Hematopoietic multipotent progenitor cell treated with erythropoietin and hydrocortisone succinate and interleukin-3 and kit ligand, for 4 days (in vitro differentiated cells): ENCODE measurements at regions not wholly inside any gene's neighbourhood (a gene's known extent, or its start where the extent isn't known, plus 50 kb on each side); places are given as distances from the start of the nearest gene placed in this dataset.
A peak's percentile ranks its signal among the peaks of the same experiment; 100 is the strongest.

Source experiments
- DNase-seq: peaks from one replicate; pipeline ENCODE4 v3.0.0-alpha.2; 2015

DNA sequence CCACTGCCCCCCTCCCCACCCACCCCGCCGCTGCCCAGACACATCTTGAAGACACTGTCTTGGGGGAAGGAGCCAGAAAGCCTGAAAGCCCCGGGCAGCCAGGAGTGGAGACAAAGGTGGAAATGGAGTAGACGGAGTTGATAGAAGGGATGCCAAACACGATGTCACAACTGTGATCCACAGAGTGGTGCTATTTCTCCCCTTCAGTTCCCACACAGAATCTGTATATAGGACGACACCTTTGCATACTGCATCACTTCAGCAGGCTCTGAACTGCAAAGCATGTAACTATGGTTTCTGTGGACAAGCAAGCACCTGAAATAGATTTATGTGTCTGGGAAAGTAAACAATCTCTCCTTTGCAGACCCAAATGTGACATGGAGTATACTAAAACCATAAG is 56.4 kb upstream of the F13A1 start:
- DNase-seq: no peak

DNA sequence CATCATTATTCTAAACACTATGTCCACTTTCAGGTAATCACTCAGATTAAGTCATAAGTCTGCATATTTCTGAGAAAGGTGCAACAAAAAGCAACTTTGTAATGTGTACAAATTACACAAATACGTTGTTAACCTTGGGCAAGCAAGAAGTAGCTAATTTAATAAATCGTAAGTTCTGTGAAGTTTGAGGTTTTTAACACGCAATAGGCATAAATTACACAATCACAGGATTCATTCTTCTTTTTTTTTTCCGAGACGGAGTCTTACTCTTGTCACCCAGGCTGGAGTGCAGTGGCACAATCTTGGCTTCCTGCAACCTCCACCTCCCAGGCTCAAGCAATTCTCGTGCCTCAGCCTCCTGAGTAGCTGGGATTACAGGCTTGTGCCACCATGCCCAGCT is 57.2 kb upstream of the F13A1 start:
- no peak for DNase-seq

DNA sequence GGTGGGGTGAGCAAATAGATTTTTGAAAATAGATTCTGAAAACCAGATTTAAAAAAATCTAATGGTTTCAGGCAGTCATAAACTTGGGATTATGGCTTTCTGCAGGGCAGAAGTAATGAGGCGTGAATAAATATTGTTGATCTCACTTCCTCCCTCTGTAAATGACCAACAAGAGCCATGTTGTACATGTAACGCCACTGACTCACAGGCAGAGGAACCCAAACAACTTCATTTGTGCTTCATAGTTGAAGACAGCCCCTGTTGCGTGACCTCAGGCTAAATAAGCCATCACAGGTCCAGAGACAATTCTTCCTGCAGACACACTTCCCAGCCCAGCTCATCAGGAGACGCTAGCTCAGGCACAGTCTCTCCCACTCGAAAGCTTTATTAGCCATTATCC is 59.1 kb upstream of the F13A1 start:
- DNase-seq: no peak

DNA sequence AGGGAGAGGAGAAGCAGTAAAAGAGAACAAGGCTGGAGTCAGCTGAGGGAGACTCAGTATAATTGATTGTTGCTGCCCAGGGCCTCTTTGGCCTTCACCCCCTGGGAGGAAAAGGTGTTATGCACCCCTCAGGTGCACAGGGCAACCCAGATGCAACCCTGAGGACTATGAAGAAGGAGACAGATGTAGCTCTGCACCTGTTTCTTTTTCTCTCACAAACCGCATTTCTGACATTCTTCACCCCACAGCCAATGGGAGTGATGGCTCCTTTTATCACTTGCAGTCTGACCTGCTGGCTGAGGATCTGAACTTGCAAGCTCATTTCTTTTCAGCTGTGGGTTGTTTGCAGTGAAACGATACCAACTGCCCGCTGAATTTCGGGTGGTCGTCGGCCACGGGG is 64.1 kb upstream of the F13A1 start:
- no peak for DNase-seq

DNA sequence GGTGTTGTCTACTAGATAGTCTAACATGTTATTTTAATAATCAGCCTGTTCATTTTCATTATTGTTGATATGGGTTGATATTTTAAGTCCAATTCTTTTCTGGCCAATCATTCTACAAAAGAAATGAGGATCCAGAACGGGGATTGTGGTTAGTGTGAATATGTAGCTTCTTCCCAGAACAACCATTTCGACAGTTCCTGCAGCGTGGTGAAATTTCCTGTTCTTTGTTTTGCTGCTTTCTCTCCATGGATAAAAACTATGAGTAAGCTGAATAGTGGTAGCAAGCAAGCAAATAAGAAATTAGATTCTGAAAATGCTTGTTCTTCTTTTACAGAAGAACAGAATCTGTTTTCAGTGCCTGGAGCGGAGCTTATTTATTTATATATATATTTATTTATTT is 65.5 kb upstream of the F13A1 start:
- peak; percentile 69 for DNase-seq

DNA sequence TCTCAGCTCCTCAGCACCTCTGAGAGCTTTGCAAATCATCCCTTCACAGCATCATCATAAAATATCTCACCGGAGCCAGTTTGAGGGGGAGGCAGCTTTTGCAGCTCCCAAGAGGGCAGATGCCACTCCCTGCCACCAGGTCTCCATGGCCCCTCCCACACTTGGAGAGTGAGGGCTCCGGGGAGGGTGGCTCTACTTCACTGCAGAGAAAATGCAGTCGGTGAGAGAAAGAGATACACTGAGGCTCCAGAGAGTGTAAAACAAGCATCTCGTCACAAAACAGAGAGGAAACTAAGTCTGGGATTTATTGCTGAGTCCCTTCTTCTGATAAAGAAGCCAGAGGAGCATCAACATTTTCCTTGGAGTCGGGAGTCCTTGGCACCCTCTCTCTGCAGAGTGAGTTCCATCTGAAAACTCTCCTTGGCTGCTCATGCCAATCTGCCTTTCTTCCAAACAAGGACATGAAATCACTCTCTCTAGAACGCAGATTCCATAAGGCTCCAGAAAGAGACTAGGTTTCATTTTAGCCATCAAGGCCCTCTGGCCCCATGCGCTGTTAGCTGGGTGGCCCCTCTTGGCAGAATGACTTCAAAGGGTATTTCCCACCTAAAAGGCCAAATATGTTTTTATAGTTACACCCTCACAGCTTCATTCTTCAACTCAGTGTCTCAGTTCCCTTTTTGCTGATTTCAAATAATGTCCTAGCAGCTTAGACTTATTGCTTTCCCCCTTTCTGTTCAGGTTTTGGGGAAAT is 70.6 kb upstream of the F13A1 start:
- DNase-seq: no peak

DNA sequence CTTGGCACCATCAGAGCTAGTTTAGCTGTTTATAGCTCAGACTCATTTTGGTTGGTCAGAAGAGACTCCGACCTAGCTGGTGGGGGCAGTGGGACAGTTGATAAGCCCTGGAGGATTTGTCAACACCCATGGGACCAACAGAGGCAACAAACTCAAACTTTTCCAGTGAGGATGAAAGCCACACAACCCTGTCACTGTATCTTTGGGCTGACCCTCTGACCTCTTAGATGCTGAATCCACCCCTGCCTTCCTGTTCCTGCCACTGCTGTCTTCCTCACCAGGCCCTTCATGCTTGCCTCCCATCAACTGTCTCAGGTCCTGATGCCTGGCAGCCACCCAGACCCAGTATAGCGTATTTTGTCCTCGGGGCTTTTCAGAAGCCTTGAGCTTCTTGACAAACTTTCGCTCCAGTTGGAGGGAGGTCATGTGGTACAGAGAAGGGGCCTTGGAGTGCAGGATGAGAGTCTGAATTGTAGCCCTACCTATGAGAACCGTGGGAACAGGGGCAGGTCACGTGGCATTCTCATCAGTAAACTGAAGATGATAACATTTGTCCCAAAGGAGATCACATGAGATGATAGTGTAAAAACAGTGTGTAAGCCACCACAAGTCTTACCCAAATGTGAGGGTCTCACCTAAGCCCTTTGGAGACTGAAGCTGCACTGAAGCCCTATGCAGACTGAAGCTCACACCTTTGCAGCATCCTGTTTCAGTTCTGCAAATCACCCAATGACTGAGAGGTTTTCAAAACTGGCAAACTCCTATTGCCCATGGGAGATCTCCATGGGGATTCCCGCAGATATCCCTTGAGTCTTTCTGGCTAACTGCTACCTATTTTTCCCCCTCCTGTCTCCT is 72.0 kb upstream of the F13A1 start:
- no peak for DNase-seq

DNA sequence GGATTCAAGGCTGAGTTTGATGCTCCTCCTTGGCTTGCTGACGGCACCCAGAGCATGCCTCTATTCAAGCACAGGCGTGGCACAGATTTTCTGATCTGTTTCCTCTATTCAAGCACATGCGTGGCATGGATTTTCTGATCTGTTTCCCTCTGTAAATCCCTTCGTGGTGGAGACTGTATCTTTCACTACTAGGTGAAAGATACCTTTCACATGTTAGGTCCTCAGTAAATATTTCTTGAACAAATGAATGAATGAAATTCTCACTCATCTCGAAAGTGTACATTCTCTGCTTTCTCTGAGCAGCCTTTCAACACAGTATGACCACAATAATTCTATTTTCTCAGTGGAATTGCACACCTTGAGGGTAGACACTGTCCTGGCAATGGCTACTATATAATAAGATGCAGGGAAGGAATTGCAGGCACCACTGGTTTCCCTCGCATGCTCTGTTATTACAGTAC is 72.6 kb upstream of the F13A1 start:
- no peak for DNase-seq

DNA sequence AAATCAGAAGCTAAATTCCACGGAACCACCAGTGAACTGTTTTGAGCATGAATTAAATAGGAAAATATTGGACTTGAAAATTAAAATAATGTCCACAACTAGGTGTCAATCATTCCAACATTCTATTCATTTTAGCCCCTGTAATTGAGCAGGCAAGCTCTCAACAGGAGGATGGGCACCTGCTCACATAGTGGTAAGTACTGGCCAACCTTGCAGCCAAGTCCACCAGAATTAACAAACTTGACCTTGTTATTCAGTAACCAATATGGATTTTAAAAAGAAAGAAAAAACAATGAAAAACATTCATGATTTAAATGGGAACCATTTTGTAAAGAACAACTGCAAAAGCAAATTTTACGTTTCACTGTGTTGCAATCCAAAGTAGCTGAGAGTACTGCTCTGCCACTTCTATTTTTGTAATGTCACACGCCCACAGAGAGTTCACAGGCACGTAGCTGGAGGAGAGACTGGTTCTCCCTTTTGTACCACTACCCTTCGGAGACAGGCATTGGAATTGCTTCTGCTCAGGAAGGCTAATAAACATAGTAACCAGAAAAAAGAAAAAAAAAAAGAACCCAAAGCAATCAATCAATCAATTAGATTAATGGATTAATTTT is 75.2 kb upstream of the F13A1 start:
- peak; percentile 55 for DNase-seq

DNA sequence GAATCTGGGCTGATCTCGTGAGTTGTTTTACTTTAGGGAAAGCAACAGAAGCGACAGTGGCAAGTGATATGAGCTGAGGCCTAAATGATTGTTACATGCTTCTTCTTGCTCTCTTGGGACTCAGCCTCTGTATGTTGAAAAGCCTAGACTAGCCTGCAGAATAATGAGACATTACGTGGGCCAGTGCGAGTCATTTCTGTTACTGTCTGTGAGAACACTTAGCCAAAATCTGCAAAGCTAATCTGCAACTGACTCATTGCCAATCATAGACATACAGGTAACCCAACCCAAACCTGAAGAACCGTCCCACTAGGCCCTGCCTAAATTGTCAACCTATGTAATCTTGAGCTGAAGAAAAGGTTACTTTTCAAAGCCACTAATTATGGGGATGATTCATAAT is 77.4 kb upstream of the F13A1 start:
- DNase-seq: no peak

DNA sequence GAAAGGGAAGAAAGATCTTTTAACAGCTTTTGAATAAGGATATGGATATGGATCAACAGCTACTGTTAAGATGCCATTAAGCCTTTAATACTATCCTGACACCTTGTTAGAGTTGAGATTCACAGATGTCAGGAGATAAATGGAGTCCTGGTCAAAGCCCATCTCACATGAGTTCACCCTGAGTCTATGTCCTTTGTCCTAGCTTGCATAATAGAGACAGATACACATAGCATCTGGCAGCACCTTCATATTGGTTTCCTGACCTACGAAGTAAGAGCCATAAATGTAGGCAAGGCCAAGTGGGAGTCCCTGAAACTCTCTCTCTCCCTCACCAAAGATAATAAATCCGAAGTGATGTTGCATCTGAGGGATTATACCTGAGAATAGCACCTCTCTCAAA is 79.1 kb upstream of the F13A1 start:
- no peak for DNase-seq

DNA sequence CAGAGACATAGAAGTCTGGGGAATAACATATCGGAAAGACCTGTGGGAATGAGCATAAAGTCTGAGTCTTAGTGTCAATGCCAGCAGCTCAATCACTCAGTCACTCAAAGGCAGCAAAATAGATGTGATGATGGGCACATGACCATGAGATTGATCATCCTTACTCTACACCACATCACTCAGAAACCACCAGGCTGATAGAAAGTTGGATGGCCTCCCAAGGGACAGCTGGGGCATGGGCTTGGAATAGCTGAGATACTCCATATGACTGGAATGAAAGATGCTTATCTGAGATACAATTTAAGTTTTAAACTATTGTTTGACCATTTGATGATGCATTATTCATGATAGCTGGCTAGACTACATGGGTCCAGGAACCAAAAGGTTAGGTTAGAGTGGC is 80.9 kb upstream of the F13A1 start:
- DNase-seq: no peak

DNA sequence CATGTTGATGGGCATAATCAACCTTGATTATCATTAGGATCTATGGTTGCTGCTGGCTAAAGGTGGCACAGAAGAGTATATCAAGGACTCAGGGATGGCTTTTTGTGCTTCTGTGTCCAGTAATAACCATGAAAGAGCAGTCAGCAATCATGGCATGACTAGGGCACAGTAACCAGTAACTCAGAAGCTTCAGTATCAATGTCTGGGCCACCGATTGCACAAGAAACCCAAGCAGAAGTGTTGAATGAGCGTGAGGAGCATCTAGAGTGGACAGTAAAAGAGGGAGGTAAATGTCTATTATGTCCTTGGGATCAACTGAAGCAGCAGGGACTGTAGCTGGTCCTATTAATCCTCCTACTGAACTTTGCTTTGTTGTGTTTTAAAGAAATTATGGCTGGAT is 81.5 kb upstream of the F13A1 start:
- no peak for DNase-seq

DNA sequence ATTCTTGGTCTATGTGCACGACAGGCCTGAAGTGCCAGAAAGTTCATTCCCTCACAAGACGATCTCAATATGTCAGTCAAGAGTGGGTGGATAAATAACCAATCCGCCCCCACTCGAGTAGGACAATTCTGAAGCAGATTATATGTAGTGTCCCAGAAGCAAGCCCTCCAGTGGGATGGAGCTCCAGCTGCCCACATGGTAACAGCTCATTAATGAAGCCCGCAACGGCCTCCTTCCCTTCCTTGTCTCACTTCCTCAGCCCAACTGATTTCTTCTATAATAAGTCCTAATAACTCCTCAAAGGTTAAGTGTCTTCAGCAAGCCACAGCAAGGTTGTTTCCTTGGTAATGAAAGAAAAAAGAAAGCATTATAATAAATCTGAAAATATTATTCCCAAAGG is 82.1 kb upstream of the F13A1 start:
- no peak for DNase-seq

DNA sequence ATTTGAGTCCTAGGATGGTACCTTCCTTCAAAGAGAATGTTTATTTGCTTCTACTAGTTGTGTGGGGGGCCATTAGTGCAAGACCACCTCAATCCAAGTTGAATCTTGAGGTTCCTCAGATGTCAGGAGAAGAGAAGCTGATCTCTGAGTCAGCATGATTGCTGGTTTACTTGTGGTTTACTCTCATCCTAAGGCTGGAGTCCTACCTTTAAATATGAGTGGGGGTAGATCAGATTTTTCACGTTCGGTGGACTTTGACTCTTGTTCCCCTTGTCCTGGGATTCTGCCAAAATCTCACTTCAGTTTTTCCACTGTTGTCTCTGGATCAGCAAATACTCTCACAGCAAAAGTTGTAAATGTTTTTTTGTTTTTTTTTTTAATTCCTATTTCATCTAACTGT is 84.6 kb upstream of the F13A1 start:
- DNase-seq: peak; percentile 26

DNA sequence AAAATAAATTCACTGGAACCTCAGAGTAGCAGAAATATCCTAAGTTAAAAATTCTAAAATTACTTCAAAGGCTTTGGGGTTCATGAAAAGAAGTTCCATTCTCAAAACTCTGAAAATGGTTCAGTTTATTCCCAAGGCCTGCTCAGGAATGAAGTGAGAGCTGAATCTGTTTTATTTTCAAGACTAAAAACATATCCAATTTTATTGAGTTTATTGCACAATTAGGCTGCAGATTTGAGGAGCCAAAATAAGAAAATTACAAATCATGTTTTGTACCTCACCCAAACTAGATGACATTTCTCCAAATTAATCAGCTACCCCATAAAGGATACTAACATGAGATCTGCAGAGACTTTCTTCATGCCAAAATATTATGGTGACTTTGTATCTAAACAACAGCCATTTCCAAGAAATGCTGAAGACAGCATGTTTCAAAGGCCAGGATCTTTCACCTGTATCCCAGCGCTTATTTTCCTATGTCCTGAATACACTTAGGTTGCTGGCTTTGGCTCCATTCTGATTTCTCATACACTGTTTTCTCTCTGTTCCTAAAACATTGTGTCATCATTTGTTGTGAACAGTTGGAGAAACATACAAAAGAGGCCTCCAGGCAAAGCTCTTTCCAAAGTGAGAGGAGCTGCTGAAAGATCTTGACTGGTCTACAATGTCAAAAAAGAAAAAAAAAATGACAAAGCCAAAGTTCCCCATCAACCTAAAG is 85.7 kb upstream of the F13A1 start:
- no peak for DNase-seq

DNA sequence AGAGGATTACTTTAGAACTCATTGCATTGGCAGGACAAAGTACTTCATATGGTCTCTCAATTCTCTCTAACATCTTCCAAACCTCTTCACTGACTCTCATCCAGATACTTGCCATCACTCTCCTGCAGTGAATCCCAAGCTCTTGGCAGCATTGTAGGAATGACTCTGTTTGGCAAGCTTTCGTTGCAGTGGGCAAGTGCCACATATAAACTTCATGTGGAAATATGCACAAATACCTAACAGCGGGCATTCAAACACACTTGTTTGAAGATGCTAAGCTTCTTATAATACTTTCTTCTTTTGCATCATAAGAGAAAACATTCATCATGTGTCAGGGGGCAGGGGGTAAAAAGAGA is 86.2 kb upstream of the F13A1 start:
- DNase-seq: no peak

DNA sequence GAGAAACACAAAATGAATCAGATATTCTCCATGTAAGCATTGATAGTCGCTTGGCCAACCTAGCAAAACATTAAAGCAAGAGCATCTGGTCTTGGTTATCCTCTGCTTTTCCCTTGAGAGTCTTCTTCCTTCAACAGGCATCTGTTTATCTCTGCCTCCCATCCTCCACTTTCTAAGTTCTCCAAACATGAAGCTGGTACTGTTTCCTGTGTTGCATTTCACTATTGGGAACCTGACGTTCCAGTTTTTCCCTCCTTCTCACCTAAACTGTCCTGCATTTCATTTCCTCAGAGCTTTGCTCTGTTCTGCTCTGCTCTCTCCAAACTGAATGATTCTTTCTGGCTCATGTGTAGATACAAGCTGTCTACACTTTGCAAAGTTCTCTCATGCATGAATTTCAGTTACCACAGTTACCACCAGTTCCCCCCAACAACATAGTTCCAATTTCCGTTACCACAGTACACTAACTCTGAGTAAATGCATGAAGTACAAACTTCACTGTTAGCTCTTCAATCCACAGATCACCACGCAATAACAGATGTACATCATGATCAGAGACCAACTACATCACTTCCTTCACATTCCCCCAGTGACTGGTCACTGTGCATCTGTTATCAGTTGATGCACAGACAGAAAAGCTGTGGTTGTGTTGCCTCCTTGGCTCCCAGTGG is 86.7 kb upstream of the F13A1 start:
- peak; percentile 90 for DNase-seq

DNA sequence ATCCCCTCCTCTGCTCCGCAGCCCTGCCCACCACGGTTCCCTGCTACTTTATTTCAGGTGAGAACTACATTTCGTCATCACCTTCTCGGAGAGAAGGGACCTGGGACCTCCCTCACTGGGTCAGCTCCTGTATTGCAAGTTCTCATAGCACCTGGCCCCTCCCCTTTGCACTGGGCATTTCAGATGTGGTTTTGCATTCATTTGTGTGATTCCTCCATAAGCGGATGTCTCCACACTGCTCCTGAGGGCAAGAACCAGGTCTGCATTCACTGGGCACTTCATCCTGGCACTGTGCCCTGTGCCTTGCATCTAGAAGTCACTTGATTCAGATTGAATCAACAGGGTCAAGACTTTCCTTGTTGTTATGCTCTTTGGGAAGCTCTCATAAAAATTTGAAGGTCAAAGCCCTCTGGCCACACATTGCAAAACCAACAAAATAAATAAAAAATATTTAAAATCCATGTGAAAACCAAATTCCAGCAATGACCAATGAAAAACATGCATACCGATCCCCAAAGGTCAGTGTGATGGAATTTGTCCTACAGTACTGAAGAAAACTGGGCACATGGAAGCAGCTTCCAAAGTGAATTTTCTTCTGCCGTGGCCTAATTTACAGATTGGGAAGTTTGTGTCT is 89.1 kb upstream of the F13A1 start:
- DNase-seq: no peak

DNA sequence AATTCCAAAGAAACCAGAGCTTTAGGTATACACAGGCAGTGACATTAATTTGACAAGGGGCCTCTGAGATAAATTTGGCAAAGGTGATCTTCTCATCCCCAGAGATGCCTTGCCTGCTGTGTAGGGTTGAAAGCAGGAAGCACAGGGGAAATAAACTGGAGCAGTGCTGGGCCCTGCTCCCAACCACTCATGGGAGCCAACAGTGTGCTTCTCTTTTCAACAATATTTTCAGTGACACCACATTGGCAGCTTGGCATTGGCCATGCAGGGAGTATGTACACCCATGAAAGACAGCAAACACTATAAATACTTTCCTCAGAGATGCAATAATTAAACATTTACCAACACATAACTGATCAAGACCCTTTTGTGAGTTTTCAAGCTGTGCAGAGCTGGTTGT is 90.7 kb upstream of the F13A1 start:
- DNase-seq: no peak

DNA sequence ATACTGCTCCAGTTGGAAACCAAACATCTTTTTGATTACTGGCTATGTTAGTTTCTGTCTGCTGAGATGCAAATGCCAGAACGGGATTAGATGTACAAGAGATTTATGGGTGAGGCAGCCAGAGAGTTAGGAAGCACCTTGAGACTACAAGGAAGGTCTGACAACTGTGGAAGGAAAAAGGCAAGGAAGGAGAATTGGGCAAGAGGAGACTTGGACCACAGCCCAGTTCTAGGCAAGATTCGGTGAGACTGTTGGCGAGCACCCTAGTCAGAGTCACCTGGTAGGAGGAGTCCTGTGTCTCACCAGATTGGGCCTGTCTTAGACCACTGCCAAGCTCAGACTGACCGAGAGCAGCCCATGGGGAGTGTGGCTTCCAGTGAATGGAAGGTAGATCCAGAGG is 91.8 kb upstream of the F13A1 start:
- no peak for DNase-seq

DNA sequence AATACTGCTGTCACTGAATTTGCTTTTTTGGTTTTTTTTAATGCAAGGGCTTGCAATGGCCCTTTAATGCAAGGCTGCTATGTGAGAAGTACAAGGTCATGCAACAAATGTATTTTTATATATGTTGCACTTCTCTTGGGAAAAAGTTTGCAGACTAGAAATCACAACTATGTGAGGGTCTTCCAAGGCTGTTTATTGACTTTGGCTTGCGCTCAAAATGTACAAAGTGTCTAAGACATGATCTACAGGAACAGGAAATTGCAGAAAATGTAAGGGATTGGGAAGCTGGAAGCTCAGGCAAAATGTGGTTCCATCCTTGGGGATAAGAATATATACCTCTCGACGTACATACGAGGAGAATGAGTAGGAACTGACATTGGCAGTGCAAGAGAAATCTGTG is 92.2 kb upstream of the F13A1 start:
- DNase-seq: no peak
